ENCODE measurements at regions not wholly inside any gene's neighbourhood (a gene's known extent, or its start where the extent isn't known, plus 50 kb on each side); places are given as distances from the start of the nearest gene placed in this dataset.

DNA sequence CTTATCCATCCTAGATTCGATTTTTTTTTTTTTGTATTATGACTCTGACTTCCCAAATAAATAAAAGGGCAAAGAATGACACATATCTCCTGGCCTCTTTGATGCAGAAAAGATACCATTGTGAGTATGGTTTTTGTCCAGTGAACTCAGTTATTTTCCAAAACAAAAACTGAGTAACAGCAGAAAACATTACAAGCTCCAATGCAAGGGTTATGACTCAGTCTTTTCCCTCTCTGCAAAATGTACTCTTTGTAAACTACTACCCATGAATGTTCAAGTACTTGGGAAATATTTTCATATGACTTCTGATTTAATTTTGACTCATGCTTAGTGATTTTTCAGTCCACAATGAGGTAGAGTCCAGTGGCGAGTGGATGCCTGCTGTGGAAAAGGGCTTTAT is 355.3 kb downstream of the RNF144B start:
- H3K27ac ChIP-seq (ENCODE audit: insufficient read depth, low read length): no peak overlapping the region
- intact Hi-C loops (cut with micrococcal nuclease): no loop called here
- no TSS peak for BruUV-seq (replicated peaks)
- DNase-seq (no peak), ATAC-seq (ENCODE audit: low read depth) (no peak)
- no peaks in the 10 kb centered on the region for H3K79me1 ChIP-seq (ENCODE audit: low read depth in 1 of 2, low read length in 2 of 2)
- no peaks in the 10 kb centered on the region for H3K9me3 ChIP-seq (ENCODE audit: control insufficient read depth, insufficient read depth, low read length)
- no peak overlapping the region for H3K56ac ChIP-seq (ENCODE audit: extremely low read depth, insufficient read depth, low read length)
- H3K14ac ChIP-seq (replicated peaks; ENCODE audit: low read depth, low read length): no peak overlapping the region
- no peak overlapping the region for H2BK5ac ChIP-seq (ENCODE audit: low read depth, low read length, poor library complexity, severe bottlenecking)
- ChIA-PET CTCF (no interaction called here), POLR2A (ENCODE audit: unreplicated experiment) (no interaction called here)
- TF ChIP-seq RCOR1 (IDR thresholded peaks at IDR 0.05; ENCODE audit: insufficient replicate concordance, low read length) (no peak), CEBPB (IDR thresholded peaks at IDR 0.05; ENCODE audit: low read depth, low read length) (no peak), RFX5 (IDR thresholded peaks at IDR 0.05; ENCODE audit: low read depth, low read length) (no peak), MAZ (IDR thresholded peaks at IDR 0.05; ENCODE audit: borderline replicate concordance, low read depth, low read length) (no peak)
- TF ChIP-seq, protein P1, sequence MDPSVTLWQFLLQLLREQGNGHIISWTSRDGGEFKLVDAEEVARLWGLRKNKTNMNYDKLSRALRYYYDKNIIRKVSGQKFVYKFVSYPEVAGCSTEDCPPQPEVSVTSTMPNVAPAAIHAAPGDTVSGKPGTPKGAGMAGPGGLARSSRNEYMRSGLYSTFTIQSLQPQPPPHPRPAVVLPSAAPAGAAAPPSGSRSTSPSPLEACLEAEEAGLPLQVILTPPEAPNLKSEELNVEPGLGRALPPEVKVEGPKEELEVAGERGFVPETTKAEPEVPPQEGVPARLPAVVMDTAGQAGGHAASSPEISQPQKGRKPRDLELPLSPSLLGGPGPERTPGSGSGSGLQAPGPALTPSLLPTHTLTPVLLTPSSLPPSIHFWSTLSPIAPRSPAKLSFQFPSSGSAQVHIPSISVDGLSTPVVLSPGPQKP (IDR thresholded peaks at IDR 0.05; ENCODE audit: borderline replicate concordance, low read depth, low read length): no peak
- no peak overlapping the region for H2BK15ac ChIP-seq (ENCODE audit: low read depth, low read length)
- H2BK20ac ChIP-seq (ENCODE audit: low read depth, low read length): no peak overlapping the region
- in situ Hi-C loops (cut with MboI; ENCODE audit: low sequenced_read_pairs): no loop called here
- no peak overlapping the region for H4K91ac ChIP-seq (ENCODE audit: insufficient read depth, low read depth, low read length)
- no peak overlapping the region for H3K9ac ChIP-seq (ENCODE audit: low read depth, low read length)
- H2AFZ ChIP-seq (replicated peaks; ENCODE audit: low read length, poor library complexity): no peak overlapping the region
- no peaks in the 10 kb centered on the region for H3K4me1 ChIP-seq (ENCODE audit: control insufficient read depth, insufficient read depth, low read length)
- dilution Hi-C loops (cut with HindIII; ENCODE audit: low sequenced_read_pairs, unreplicated experiment): no loop called here
- H4K5ac ChIP-seq (ENCODE audit: low read depth, low read length): no peak overlapping the region
- WGBS, 2 experiments (ENCODE audit: extremely low coverage in 2 of 2, insufficient read length in 1 of 2): no CpG with 5 or more reads among the region's 2 CpGs
- no peak overlapping the region for H3K18ac ChIP-seq (ENCODE audit: low read depth, low read length)
- H3K4ac ChIP-seq (ENCODE audit: low read depth, low read length): no peak overlapping the region
- H3K27me3 ChIP-seq (ENCODE audit: control insufficient read depth, insufficient read depth, low read length): no peaks in the 10 kb centered on the region
- no peak overlapping the region for H3K23ac ChIP-seq (ENCODE audit: low read depth, low read length)
- H3K36me3 ChIP-seq (ENCODE audit: control insufficient read depth, insufficient read depth, low read length): no peaks in the 10 kb centered on the region
- H2BK120ac ChIP-seq (ENCODE audit: low read depth, low read length): no peak overlapping the region
- H2AK9ac ChIP-seq (replicated peaks; ENCODE audit: low read depth, low read length, poor library complexity): no peak overlapping the region
- no peaks in the 10 kb centered on the region for H4K20me1 ChIP-seq (ENCODE audit: insufficient read depth, low read length)
- no peak overlapping the region for H4K8ac ChIP-seq (ENCODE audit: low read depth in 2 of 2, low read length in 2 of 2)
- no peak overlapping the region for H3K4me3 ChIP-seq (ENCODE audit: insufficient read depth, low read depth, low read length)
- H2AK5ac ChIP-seq (ENCODE audit: low read depth, low read length): no peak overlapping the region
- no peaks in the 10 kb centered on the region for H3K9me1 ChIP-seq (ENCODE audit: insufficient read depth, low read length)
- H3K4me2 ChIP-seq (ENCODE audit: low read depth, low read length): no peak overlapping the region

Data from IMR-90 (cell line).